ENCODE measurements at regions not wholly inside any gene's neighbourhood (a gene's known extent, or its start where the extent isn't known, plus 50 kb on each side); places are given as distances from the start of the nearest gene placed in this dataset.
"Not testable (repeated sequence)": the region's sequence is repeated elsewhere in the genome, so short reads cannot be mapped to it uniquely, and the experiment has no call there.

DNA sequence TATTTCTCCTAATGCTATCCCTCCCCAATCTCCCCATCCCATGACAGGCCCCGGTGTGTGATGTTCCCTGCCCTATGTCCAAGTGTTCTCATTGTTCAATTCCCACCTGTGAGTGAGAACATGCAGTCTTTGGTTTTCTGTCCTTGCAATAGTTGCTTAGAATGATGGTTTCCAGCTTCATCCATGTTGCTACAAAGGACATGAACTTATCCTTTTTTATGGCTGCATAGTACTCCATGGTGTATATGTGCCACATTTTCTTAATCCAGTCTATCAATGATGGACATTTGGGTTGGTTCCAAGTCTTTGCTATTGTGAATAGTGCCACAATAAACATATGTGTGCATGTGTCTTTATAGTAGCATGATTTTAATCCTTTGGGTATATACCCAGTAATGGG is 51.3 kb upstream of the RIOK2 start:
- not testable (repeated sequence) for DNase-seq (ENCODE audit: low spot score)

DNA sequence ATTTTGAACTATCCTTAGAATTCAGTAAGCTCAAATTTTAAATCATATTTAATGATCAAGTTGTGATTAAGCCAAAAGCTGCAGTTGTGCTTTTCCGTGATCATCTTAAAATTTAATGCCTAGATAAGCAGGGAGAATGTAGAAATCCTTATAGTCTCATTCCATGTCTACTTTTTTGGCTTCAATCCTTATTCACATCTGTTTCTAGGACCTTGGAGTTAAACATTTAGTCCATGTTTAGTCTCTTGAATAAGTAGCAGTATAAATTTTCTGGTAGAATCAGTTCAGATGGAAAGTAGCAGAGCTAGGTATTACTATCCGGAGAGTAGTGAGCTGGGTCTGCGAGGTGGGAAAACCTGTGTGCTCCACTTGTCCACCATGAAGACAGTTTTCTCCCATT is 59.3 kb upstream of the RIOK2 start:
- no peak for DNase-seq (ENCODE audit: low spot score)

DNA sequence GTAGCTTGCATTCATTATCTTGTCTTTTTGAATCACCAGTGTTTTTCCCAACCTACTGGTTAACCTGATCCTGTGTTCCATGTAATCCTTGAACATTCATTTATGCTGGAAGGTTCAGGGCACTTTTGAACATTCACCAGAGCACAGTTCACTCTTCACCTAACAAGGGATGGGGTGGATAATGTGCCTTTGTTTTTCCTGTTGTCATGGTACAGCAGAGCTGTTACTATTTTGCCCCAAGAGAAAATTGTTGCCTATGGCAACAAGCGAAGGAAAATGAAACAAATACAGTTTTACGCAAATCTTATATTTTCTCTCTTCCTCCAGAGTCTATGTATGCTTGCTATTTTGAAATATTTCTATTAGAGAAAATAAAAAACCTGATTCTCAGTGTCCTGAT is 60.3 kb upstream of the RIOK2 start:
- no peak for DNase-seq (ENCODE audit: low spot score)

- no peak for DNase-seq (ENCODE audit: low spot score)
These were observed 62.3 kb upstream of the RIOK2 start for GRCh38 chr5:97245386-97245785.

DNA sequence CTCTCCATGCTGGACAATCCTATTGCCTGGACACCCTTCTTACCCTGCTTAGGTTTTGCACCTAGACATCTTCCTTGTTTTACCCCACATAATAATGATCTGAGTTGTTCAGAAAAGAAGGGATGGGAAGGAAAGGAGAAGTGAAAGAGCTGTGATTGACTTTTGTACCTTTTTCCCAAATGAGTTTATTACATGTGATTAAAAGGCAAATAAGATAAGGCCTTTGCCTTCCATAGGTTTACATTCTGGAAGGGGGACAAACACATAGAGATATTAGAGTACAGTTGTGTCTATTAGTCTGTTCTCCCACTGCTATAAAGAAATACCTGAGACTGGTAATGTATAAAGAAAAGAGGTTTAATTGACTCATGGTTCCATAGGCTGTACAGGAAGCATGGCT is 67.1 kb upstream of the RIOK2 start:
- no peak for DNase-seq (ENCODE audit: low spot score)

GRCh38 chr5:97266076-97266475 is 83.0 kb upstream of the RIOK2 start:
- DNase-seq (ENCODE audit: low spot score): no peak

DNA sequence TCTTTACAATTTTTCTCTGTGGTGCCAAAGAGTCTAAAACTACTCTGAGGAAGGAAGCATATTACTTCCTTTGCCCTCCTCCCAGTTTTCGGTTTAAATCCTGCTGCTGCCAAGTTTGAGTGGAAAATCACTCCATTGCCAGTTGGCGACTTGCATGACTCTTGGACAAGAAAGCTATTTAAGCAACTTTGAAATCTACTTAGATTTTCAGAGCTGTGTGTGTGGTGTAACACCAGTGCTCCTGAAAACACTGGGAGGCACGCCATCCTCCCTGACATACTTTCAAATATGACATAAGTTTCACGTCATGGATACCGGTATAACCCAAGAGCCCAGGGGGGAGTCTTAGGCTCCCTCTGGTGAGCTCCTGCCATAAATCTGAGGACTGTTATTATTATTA is 83.5 kb upstream of the RIOK2 start:
- no peak for DNase-seq (ENCODE audit: low spot score)

- no peak for DNase-seq (ENCODE audit: low spot score)
These were observed 84.7 kb upstream of the RIOK2 start for GRCh38 chr5:97267767-97268166.

- no peak for DNase-seq (ENCODE audit: low spot score)
These were observed 93.5 kb upstream of the RIOK2 start for GRCh38 chr5:97276474-97277120.

DNA sequence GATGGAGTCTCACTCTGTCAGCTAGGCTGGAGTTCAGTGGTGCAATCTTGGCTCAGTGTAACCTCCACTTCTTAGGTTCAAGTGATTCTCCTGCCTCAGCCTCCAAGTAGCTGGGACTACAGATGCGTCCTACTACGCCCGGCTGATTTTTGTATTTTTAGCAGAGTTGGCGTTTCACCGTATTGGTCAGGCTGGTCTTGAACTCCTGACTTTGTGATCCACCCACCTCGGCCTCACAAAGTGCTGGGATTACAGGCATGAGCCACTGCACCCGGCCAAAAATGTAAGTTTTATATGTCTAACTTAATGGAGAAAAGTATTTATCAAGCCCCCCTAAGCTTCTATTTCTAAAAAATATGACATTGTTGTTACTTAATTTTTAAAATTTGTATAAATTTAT is 98.2 kb upstream of the RIOK2 start:
- no peak for DNase-seq (ENCODE audit: low spot score)

DNA sequence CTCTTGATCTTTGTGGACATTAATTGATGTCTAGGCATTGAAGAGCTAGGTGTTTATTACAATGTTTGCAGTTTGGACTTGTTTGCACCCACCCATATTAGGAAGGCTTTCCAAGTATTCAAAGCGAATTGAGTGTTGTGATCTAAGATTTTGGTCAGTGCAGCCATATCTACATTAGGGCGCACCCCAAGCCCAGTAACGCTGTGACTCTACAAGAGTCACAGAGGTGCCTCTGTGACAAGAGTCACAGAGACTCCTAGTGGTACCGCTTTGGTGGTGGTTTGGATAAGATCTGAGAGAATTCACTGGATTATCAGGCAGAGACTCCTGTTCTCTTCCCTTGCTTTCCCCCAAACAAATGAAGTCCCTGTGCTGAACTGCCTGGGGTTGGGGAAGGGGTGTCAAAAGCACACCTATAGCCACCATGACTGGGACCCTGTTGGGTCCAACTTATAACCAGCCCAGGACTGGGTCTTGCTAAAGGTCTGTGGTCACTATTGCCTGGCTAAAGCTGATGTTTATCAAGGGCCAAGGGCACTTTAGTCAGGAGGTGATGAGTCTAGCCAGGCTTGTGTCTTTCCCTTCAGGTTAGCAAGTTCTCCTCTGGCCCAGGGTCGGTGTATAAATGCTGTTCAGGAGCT is 114.1 kb upstream of the RIOK2 start:
- peak; percentile 80 for DNase-seq (ENCODE audit: low spot score)

GRCh38 chr5:97297704-97298091 is 114.7 kb upstream of the RIOK2 start:
- DNase-seq (ENCODE audit: low spot score): no peak

- not testable (repeated sequence) for DNase-seq (ENCODE audit: low spot score)
These were observed 118.1 kb upstream of the RIOK2 start for GRCh38 chr5:97301181-97301580.

DNA sequence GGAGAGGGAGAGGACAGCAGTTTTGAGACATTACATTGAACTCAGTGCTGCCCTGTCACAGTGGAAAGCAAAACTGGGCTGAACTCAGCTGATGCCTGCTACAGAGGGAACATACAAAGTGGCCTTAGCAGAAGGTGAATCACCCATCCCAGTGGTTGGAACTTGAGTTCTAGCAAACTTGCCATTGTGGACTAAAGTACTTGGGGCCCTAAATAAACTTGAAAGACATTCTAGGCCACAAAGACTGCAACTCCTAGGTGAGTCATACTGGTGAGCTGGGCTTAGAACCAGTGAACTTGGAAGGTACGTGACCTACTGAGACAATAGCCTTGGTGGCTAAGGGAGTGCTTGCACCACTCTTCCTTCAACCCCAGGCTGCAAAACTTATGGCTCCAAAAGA is 155.7 kb upstream of the RIOK2 start:
- no peak for DNase-seq (ENCODE audit: low spot score)

DNA sequence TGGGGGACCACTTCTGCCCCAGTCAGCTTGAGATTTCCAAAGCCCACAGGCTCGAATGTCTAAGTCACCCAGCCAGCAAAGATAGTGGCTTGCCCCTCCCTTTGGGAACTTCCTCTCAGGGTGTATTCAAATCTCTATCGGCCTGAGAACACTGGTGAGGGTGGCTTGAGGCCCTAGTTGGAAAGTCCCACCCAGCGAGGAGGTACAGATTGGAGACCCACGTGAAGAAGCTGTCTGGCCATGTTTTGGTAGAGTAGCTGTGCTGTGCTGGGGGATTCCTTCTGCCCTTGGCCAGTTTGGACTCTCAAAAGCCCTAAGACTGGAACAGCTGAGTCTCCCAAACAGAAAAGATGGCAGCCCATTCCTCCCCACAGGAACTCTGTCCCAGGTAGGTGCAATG is 172.7 kb upstream of the RIOK2 start:
- DNase-seq (ENCODE audit: low spot score): peak; percentile 45

- no peak for DNase-seq (ENCODE audit: low spot score)
These were observed 180.5 kb upstream of the RIOK2 start for GRCh38 chr5:97363577-97363976.

DNA sequence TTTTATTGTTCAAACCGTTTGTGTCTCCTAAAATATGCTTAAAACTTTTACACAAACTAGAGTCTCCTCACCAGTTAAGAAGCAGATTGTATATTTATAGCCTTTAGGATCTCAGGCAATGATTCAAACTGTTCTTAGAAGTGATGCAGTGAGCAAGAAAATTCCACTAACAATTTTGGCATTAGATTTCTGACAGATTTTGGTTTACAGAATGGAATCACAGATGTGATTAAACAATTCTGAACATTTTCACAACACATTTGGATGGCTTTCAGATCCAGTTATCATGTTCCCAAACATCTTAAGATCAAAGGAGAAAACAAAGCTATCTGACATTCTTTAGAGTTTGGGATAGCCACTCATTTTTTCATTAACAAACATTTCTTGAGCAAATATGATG is 181.7 kb upstream of the RIOK2 start:
- DNase-seq (ENCODE audit: low spot score): no peak

GRCh38 chr5:97365163-97365845 is 182.3 kb upstream of the RIOK2 start:
- DNase-seq (ENCODE audit: low spot score): no peak

DNA sequence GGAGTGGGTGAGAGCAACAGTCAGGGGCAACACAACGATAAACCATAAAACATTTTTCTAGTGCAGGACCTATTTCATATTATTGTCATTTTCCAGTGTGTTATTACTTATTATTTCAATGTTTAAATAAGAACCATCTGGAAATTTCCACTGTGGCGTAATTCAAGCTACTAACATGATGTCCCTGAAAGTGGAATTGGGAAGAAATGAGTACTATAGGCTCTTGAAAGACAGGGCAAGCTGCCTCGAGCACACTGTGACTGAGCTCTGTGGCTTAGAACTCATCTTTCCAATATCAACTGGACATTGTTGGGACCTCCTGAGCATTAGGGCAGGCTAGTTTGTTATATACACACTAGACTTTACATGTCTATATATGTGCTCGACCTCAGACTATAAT is 182.9 kb upstream of the RIOK2 start:
- no peak for DNase-seq (ENCODE audit: low spot score)

- DNase-seq (ENCODE audit: low spot score): no peak
These were observed 192.9 kb upstream of the RIOK2 start for GRCh38 chr5:97375959-97376358.

DNA sequence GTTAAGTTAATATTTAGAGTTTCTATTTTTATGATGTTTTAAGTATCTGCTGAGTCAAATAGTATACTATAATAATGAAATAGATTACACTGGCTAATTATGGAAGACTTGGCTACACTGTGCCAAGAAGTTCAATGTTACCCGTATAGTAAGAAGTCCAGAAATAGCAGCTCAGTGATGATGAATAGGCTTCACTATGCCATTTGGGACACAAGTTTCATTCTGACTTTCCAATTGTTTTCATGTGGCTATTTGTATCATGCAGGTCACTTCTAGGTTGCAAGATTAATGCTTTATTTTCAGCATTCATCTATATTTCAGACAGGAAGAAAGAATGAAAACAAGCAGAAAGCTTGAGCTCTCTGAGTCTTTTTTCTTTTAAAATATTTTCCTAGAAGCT is 194.5 kb upstream of the RIOK2 start:
- no peak for DNase-seq (ENCODE audit: low spot score)

DNA sequence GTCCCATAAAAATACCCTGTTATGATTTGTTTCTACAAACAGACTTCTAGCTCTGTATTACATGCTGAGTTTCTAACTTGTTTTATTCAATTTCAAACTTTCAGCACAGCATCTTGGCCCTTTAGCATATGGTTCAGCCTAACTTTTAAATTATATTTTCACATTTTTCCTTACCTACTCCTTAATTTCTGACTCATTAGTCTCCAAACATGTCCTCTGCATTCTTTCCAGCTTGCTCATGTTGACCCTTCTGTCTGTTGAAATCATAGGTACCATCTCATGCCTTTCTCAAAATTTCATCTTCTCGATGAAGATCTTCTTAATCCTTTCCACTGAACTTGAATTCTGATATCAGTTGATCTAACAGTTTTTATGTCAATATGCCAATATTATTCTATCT is 200.9 kb upstream of the RIOK2 start:
- no peak for DNase-seq (ENCODE audit: low spot score)

DNA sequence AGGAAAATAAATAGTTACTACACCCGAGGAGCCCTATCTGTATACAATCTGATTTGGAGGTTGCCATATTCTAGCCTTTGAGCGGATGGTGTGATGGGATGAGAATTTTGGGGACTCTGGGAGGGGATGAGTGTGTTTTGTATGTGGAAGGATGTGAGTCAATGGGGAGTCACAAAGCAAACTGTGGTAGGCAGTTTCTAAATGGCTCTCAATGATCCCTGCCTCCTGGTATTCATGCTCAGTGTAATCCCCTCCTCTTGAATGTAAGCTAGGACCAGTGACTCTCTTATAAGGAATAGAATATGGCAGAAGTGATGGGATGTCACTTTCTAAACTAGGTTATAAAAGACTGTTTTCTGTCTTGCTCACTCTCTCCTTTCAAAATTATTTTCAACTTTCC is 205.7 kb upstream of the RIOK2 start:
- DNase-seq (ENCODE audit: low spot score): no peak

GRCh38 chr5:97400537-97400936 is 217.5 kb upstream of the RIOK2 start:
- no peak for DNase-seq (ENCODE audit: low spot score)
